NT2/D1 (cell line): ENCODE measurements at regions not wholly inside any gene's neighbourhood (a gene's known extent, or its start where the extent isn't known, plus 50 kb on each side); places are given as distances from the start of the nearest gene placed in this dataset.
"Not testable (repeated sequence)": the region's sequence is repeated elsewhere in the genome, so short reads cannot be mapped to it uniquely, and the experiment has no call there.

ENCODE experiments used
- YY1 ChIP-seq: IDR thresholded peaks from 2 replicates; pipeline ENCODE4 v1.6.1; 2011; ENCODE audit not compliant: insufficient read length, insufficient read depth
- ZNF274 ChIP-seq: IDR thresholded peaks from 2 replicates; pipeline ENCODE4 v1.6.1; 2011; ENCODE audit warnings: mild to moderate bottlenecking, low read depth, low read length

DNA sequence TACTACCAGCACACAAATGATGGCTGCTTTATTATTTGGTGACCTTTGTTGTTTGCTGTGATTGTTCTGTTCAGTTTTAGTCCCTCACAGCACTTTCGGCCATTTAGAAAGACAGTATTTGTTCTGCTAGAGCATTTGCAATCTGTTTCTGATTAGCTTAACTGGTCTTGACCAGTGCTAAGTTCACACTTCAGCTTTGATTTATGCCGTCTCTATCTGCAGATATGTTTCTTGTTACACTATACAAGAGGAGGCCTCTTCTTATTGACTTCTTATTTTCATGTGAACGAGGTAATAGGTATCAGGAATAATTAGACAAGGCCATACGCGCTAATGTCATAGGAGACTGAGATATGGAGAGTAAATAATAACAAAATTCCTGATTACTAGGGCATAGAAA is 253.0 kb upstream of the PLGLB2 start:
- not testable (repeated sequence) for TF ChIP-seq ZNF274, YY1
